Peyer's patch (tissue), 4 donors: ENCODE measurements at regions not wholly inside any gene's neighbourhood (a gene's known extent, or its start where the extent isn't known, plus 50 kb on each side); places are given as distances from the start of the nearest gene placed in this dataset.

Experiments
- POLR2A ChIP-seq, 2 donors: fragments of 450-650 bp; IDR thresholded peaks; one replicate each; pipeline ENCODE4 v1.5.1; 2017; ENCODE audit warnings: antibody characterized with exemption in 2 of 2, mild to moderate bottlenecking in 2 of 2, moderate library complexity in 2 of 2
- TF ChIP-seq, protein P1 (sequence below), 6 experiments: fragments of 450-650 bp in 4 of 6; fragments of 200-600 bp in 2 of 6; sonication (generic) in 1 of 6; IDR thresholded peaks; one replicate each; pipeline ENCODE4 v1.5.1; 2017 to 2019; ENCODE audit warnings: antibody characterized with exemption in 6 of 6, mild to moderate bottlenecking in 3 of 6, moderate library complexity in 1 of 6

DNA sequence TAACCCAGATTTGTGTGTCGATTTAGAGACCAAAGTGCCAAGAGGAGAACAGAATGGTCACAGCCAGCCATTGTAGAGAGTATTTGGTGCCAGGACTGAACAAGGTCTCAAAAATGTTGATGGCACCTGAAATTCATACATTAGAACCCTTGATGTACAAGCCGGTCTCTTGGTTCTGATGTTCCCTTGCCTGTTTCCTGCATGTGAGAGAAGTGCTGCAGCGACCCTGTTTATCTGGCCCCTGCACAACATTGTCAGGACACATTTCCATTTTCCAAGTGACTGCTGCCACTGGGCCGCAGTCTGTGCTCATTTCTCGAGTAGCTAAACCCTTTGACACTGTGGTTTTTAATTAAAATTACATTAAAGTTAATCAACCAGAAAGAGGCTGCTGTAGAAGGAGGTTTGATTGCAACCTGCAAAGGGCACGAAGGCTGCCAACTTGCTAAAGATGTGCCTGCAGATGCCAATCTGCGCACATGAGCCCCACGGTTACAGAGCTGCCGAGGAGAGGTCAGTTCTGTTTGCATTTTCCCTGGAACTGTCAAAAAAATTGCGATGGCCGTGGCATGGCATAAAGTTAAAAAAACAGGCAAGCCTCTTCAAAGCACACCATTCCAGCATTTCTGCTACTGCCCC lies 136.4 kb upstream of the CMC1 start:
- TF ChIP-seq, protein P1, sequence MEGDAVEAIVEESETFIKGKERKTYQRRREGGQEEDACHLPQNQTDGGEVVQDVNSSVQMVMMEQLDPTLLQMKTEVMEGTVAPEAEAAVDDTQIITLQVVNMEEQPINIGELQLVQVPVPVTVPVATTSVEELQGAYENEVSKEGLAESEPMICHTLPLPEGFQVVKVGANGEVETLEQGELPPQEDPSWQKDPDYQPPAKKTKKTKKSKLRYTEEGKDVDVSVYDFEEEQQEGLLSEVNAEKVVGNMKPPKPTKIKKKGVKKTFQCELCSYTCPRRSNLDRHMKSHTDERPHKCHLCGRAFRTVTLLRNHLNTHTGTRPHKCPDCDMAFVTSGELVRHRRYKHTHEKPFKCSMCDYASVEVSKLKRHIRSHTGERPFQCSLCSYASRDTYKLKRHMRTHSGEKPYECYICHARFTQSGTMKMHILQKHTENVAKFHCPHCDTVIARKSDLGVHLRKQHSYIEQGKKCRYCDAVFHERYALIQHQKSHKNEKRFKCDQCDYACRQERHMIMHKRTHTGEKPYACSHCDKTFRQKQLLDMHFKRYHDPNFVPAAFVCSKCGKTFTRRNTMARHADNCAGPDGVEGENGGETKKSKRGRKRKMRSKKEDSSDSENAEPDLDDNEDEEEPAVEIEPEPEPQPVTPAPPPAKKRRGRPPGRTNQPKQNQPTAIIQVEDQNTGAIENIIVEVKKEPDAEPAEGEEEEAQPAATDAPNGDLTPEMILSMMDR (IDR thresholded peaks at IDR 0.05): no peak
- TF ChIP-seq POLR2A (IDR thresholded peaks at IDR 0.05): no peak
